CD4-positive, alpha-beta T cell treated with Interleukin-4 for 4 hours (primary cell): ENCODE measurements at regions not wholly inside any gene's neighbourhood (a gene's known extent, or its start where the extent isn't known, plus 50 kb on each side); places are given as distances from the start of the nearest gene placed in this dataset.

Experiments used
- DNase-seq: peaks from one replicate; pipeline ENCODE4 v3.0.0-alpha.2; 2020

- DNase-seq: no peak
Observed at GRCh38 chr2:144963031-144963430, 443.1 kb upstream of the ZEB2 start.

GRCh38 chr2:144959416-144959815, 439.5 kb upstream of the ZEB2 start:
- DNase-seq: no peak

GRCh38 chr2:144950899-144951560, 431.1 kb upstream of the ZEB2 start:
- DNase-seq: no peak

GRCh38 chr2:144948205-144948855, 428.4 kb upstream of the ZEB2 start:
- DNase-seq: no peak

GRCh38 chr2:144947709-144948037, 427.8 kb upstream of the ZEB2 start:
- DNase-seq: no peak

- DNase-seq: no peak
Observed at GRCh38 chr2:144946263-144946662, 426.3 kb upstream of the ZEB2 start.

GRCh38 chr2:144944546-144945220, 424.8 kb upstream of the ZEB2 start:
- no peak for DNase-seq

- no peak for DNase-seq
Observed at GRCh38 chr2:144943986-144944385, 424.1 kb upstream of the ZEB2 start.

- DNase-seq: no peak
Observed at GRCh38 chr2:144943293-144943941, 423.5 kb upstream of the ZEB2 start.

GRCh38 chr2:144942516-144943256, 422.8 kb upstream of the ZEB2 start:
- no peak for DNase-seq

- DNase-seq: no peak
Observed at GRCh38 chr2:144941743-144942488, 422.0 kb upstream of the ZEB2 start.

GRCh38 chr2:144939590-144939989, 419.7 kb upstream of the ZEB2 start:
- no peak for DNase-seq

GRCh38 chr2:144937910-144938709, 418.2 kb upstream of the ZEB2 start:
- no peak for DNase-seq

- no peak for DNase-seq
Observed at GRCh38 chr2:144937066-144937465, 417.1 kb upstream of the ZEB2 start.

- DNase-seq: no peak
Observed at GRCh38 chr2:144936442-144936841, 416.5 kb upstream of the ZEB2 start.

GRCh38 chr2:144935736-144936135, 415.8 kb upstream of the ZEB2 start:
- DNase-seq: no peak

- no peak for DNase-seq
Observed at GRCh38 chr2:144935191-144935590, 415.3 kb upstream of the ZEB2 start.

- DNase-seq: no peak
Observed at GRCh38 chr2:144931960-144932359, 412.0 kb upstream of the ZEB2 start.

GRCh38 chr2:144931480-144931879, 411.6 kb upstream of the ZEB2 start:
- DNase-seq: no peak

- no peak for DNase-seq
Observed at GRCh38 chr2:144927429-144927828, 407.5 kb upstream of the ZEB2 start.

GRCh38 chr2:144925886-144926285, 406.0 kb upstream of the ZEB2 start:
- no peak for DNase-seq

GRCh38 chr2:144924827-144925226, 404.9 kb upstream of the ZEB2 start:
- DNase-seq: no peak
